GM10266 (cell line): ENCODE measurements at regions not wholly inside any gene's neighbourhood (a gene's known extent, or its start where the extent isn't known, plus 50 kb on each side); places are given as distances from the start of the nearest gene placed in this dataset.
"Not testable (repeated sequence)": the region's sequence is repeated elsewhere in the genome, so short reads cannot be mapped to it uniquely, and the experiment has no call there.

Experiments used
- DNase-seq: peaks from one replicate; pipeline ENCODE4 v3.0.0; 2012; ENCODE audit errors: extremely low spot score
- CTCF ChIP-seq: IDR thresholded peaks from 2 replicates; pipeline ENCODE4 v1.5.1; 2012; ENCODE audit warnings: mild to moderate bottlenecking, low read depth; ENCODE audit not compliant: control insufficient read depth, insufficient read depth; ENCODE audit errors: missing control alignments

- DNase-seq, result no peak
- TF ChIP-seq CTCF, result no peak
Observed at GRCh38 chr5:131107128-131107527, 57.9 kb downstream of the HINT1 start.

GRCh38 chr5:131104169-131104808 is 60.8 kb downstream of the HINT1 start:
- no peak for DNase-seq
- TF ChIP-seq CTCF, result no peak

- TF ChIP-seq CTCF, result no peak
- DNase-seq, result no peak
Observed at GRCh38 chr5:131096774-131097710, 68.0 kb downstream of the HINT1 start.

- DNase-seq, result not testable (repeated sequence)
Observed at GRCh38 chr5:131095561-131095960, 69.5 kb downstream of the HINT1 start.

- TF ChIP-seq CTCF, result no peak
- DNase-seq, result no peak
Observed at GRCh38 chr5:131084436-131084835, 80.6 kb downstream of the HINT1 start.

GRCh38 chr5:131081913-131082488 is 83.1 kb downstream of the HINT1 start:
- TF ChIP-seq CTCF, result no peak
- DNase-seq, result no peak

- no peak for DNase-seq
- no peak for TF ChIP-seq CTCF
Observed at GRCh38 chr5:131081374-131081773, 83.7 kb downstream of the HINT1 start.
